Pancreas (tissue), 10 donors: ENCODE measurements at regions not wholly inside any gene's neighbourhood (a gene's known extent, or its start where the extent isn't known, plus 50 kb on each side); places are given as distances from the start of the nearest gene placed in this dataset.

Source experiments
- ATAC-seq, 4 donors: fragments of 200-7000 bp; cut with Tn5 transposase; one replicate each; pipeline versions ENCODE4 v1.8.0 to v1.9.1; 2020; ENCODE audit warnings: mild to moderate bottlenecking in 4 of 4, moderate library complexity in 4 of 4
- DNase-seq, 6 donors: peaks; one replicate each; pipeline ENCODE4 v3.0.0-alpha.2; 2020
- FAIRE-seq: peaks from 2 replicates; lab custom pipeline; 2012; peaks lifted over from hg19 to GRCh38; lab: Jason Lieb, UNC
- H3K27ac ChIP-seq, 4 donors: fragments of 200-600 bp; sonication (generic); 1 replicate in 3 of 4; 2 replicates in 1 of 4; pipeline versions ENCODE4 v1.5.0 to v1.8.0; 2020
- H3K27me3 ChIP-seq, 4 donors: fragments of 200-600 bp; one replicate each; pipeline ENCODE4 v1.8.0; 2021
- H3K36me3 ChIP-seq, 3 donors: fragments of 200-600 bp; sonication (generic) in 1 of 3; one replicate each; pipeline versions ENCODE4 v1.5.0 to v1.8.0; 2020 to 2021
- H3K4me1 ChIP-seq, 3 donors: fragments of 200-600 bp; one replicate each; pipeline ENCODE4 v1.8.0; 2021
- H3K4me3 ChIP-seq, 4 donors: fragments of 200-600 bp; sonication (generic) in 2 of 4; one replicate each; pipeline versions ENCODE4 v1.5.0 to v1.8.0; 2020 to 2021
- H3K9me3 ChIP-seq, 4 donors: fragments of 200-600 bp; one replicate each; pipeline ENCODE4 v1.8.0; 2021
- WGBS, 2 donors: extraction: QIAGEN DNeasy Blood & Tissue Kit; methylation state at CpG; one replicate each; pipeline ENCODE4 v1.1.7; 2013; 5-methylcytosine and 5-hydroxymethylcytosine counted together
- intact Hi-C, 3 donors: fragments of 100-400 bp; cut with DNase I; formaldehyde crosslinking; loops; one replicate each; pipeline versions ENCODE4 v1.11.1 to v1.14.2; 2022
- TF ChIP-seq, protein P1 (sequence below), 4 donors: fragments of 200-600 bp; sonication (generic) in 3 of 4; IDR thresholded peaks; one replicate each; pipeline versions ENCODE4 v1.5.0 to v1.8.0; 2021; ENCODE audit warnings: antibody characterized with exemption in 4 of 4
- donor health status: healthy with polysubstance abuse.
- donor health status: DM: no; HTN: no; CAD: no; lungs with moderate emphysema.
- donor health status: DM: no; HTN: no; CAD: no.
- donor health status: control.
- donor health status: control.
- donor health status: Bipolar disorder and iron deficiency.
- donor health status: DM: yes; HTN: yes; CAD: no.
- donor health status: DM: no; HTN: no; CAD: no.
- donor health status: DM: no; HTN: no; CAD: no.
- donor health status: DM: yes; HTN: yes; CAD: no.

DNA sequence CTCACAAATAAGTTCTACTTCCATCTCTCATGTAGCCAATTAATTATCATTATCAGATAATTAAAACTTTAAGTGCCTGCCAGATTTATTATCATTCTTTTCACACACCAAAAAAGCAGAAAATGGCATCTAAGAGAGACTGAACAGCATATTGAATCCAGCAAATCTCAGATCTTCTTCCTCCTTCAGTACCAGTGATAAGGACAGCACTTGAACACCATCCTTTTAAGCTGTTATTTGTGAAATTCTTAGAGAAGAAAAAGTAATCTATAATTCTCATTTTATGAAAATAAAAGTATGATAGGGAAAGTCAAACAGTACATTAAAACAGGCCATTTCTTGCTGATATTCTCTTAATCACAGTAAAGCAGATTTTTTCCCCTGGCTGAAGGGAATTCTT lies 104.5 kb downstream of the ELAPOR2 start:
- intact Hi-C loops: no loop called here
- H3K27ac ChIP-seq: no peak overlapping the region
- H3K36me3 ChIP-seq: no peaks in the 10 kb centered on the region
- H3K27me3 ChIP-seq: no peaks in the 10 kb centered on the region
- no peak for FAIRE-seq
- no peak overlapping the region for H3K4me3 ChIP-seq
- TF ChIP-seq, protein P1, sequence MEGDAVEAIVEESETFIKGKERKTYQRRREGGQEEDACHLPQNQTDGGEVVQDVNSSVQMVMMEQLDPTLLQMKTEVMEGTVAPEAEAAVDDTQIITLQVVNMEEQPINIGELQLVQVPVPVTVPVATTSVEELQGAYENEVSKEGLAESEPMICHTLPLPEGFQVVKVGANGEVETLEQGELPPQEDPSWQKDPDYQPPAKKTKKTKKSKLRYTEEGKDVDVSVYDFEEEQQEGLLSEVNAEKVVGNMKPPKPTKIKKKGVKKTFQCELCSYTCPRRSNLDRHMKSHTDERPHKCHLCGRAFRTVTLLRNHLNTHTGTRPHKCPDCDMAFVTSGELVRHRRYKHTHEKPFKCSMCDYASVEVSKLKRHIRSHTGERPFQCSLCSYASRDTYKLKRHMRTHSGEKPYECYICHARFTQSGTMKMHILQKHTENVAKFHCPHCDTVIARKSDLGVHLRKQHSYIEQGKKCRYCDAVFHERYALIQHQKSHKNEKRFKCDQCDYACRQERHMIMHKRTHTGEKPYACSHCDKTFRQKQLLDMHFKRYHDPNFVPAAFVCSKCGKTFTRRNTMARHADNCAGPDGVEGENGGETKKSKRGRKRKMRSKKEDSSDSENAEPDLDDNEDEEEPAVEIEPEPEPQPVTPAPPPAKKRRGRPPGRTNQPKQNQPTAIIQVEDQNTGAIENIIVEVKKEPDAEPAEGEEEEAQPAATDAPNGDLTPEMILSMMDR (IDR thresholded peaks at IDR 0.05): no peak
- H3K9me3 ChIP-seq: no peaks in the 10 kb centered on the region
- no peak for DNase-seq
- H3K4me1 ChIP-seq: no peaks in the 10 kb centered on the region
- ATAC-seq: no peak

DNA sequence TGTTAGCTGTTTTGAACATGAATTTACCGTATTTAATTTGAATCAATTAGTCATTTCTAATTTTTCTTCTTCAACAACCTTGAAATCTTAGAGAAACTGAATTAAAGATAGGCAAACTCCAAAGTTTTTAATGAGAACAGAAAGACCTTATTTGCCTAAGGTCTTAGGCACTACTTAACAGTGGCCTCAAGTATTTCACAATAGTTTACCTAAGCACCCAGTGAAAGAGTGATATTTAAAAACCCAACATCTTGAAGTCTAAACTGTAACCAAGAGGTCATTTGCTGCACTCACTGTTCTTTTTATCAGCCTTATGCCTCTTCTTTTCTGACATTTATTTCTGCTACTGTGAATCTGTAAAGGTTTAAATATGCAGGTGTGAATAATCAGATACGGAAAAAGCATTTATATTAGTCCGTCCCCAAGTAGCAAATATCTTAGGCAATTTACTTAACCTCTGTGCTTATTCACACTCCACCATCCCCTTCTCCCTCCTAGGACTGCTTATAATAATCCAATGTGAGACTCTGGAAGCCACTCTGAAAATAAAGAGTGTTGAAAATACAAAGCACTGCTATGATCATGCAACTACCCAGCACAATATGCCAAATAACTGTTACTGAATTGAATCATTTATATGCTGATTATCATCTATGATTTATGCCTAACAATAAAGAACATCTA lies 105.7 kb downstream of the ELAPOR2 start:
- Histone ChIP-seq H3K9me3 (no peaks in the 10 kb centered on the region), H3K36me3 (no peaks in the 10 kb centered on the region), H3K4me1 (no peaks in the 10 kb centered on the region), H3K27ac (no peak overlapping the region), H3K27me3 (no peaks in the 10 kb centered on the region), H3K4me3 (no peak overlapping the region)
- 64% methylated on average over 3 of the region's 3 CpGs for WGBS, 2 donors
- no peak for DNase-seq
- ATAC-seq: peak in 2 of 4 donors; percentile 56 to 57
- FAIRE-seq: no peak
- TF ChIP-seq, protein P1 (IDR thresholded peaks at IDR 0.05): no peak
- intact Hi-C loops: no loop called here

DNA sequence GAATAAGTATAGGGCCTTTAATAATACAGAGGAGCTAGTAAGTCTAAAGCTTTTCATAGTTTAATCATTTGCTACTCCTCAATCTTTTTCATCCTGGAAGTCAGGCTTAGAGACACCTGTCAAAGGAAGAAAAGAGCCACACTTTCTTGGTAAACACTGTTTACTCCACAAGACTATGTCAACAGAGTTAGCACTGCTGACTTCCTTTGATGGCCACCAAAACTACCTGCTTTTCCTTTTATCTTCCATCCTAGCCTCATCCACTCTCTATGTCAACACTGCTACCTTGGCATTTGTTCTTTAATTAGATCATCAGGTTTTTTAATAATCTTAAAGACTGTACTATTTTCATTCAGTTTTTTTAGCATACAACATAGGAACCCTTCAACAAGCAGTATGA lies 106.2 kb downstream of the ELAPOR2 start:
- intact Hi-C loops: no loop called here
- TF ChIP-seq, protein P1 (IDR thresholded peaks at IDR 0.05): no peak
- DNase-seq: no peak
- Histone ChIP-seq H3K4me3 (no peak overlapping the region), H3K9me3 (no peaks in the 10 kb centered on the region), H3K27ac (no peak overlapping the region), H3K27me3 (no peaks in the 10 kb centered on the region), H3K4me1 (no peaks in the 10 kb centered on the region), H3K36me3 (no peaks in the 10 kb centered on the region)
- FAIRE-seq: no peak
- peak in 1 of 4 donors; percentile 25 for ATAC-seq

DNA sequence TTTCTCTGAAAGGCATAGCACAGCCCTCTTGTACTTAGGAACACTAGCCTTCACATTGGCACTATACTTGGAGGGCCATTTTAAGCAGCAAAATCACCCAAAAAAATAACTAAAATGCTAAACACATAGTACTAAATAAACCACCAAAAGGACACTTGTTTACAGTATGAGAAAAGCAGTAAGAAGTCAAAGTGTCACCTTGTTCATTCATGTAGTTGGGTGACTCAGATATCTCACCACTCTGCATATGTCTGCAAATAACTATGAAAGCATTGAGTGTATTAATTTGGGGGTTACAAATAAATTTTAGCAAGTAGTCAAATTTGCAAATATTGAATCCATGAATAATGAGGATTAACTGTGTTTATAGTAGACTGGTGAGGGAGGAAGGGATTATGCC lies 107.6 kb downstream of the ELAPOR2 start:
- DNase-seq (no peak), FAIRE-seq (no peak), ATAC-seq (no peak)
- TF ChIP-seq, protein P1 (IDR thresholded peaks at IDR 0.05): no peak
- Histone ChIP-seq H3K27me3 (no peaks in the 10 kb centered on the region), H3K4me1 (no peaks in the 10 kb centered on the region), H3K27ac (no peak overlapping the region), H3K9me3 (no peaks in the 10 kb centered on the region), H3K36me3 (no peaks in the 10 kb centered on the region), H3K4me3 (no peak overlapping the region)
- intact Hi-C loops: no loop called here

DNA sequence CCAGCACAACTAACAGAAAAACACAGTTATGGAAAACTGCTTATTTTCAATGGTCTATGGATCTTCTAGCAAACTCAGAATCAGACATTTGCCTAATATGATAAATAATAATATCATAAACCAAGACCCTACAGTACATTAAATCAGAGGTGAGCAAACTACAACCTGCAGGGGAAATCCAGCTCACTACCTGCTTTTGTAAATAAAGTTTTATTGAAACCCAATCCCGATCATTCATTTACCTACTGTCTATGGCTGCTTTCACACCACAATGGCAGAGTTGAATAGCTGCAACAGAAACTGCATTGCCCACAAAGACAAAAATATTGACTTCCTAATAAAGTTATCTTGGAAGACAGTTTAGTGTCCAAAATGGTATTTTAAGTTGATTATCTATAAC lies 108.5 kb downstream of the ELAPOR2 start:
- intact Hi-C loops: no loop called here
- no peak overlapping the region for H3K4me3 ChIP-seq
- no peaks in the 10 kb centered on the region for H3K27me3 ChIP-seq
- H3K36me3 ChIP-seq: no peaks in the 10 kb centered on the region
- no peaks in the 10 kb centered on the region for H3K9me3 ChIP-seq
- no peak for DNase-seq
- 93 to 95% methylated on average over 1 of the region's 1 CpG for WGBS, 2 donors
- no peak for FAIRE-seq
- ATAC-seq: no peak
- TF ChIP-seq, protein P1 (IDR thresholded peaks at IDR 0.05): no peak
- H3K27ac ChIP-seq: no peak overlapping the region
- no peaks in the 10 kb centered on the region for H3K4me1 ChIP-seq
